ENCODE measurements at regions not wholly inside any gene's neighbourhood (a gene's known extent, or its start where the extent isn't known, plus 50 kb on each side); places are given as distances from the start of the nearest gene placed in this dataset.

- Histone ChIP-seq H2AFZ (no peak overlapping the region), H3K36me3 (ENCODE audit: insufficient read depth) (no peaks in the 10 kb centered on the region), H4K20me1 (replicated peaks; ENCODE audit: insufficient read depth) (no peaks in the 10 kb centered on the region), H3K27me3 (ENCODE audit: insufficient read depth) (no peaks in the 10 kb centered on the region), H3K9me2 (ENCODE audit: insufficient read depth) (no peaks in the 10 kb centered on the region), H3K4me2 (no peak overlapping the region), H3K4me1 (ENCODE audit: insufficient read depth) (peaks cover 7% of the 10 kb centered on the region; the same call in 1 of the 2 replicates), H3K27ac (ENCODE audit: low read depth) (no peak overlapping the region), H3F3A (replicated peaks; ENCODE audit: low read depth) (no peaks in the 10 kb centered on the region), H3K79me2 (replicated peaks; ENCODE audit: insufficient read depth) (no peaks in the 10 kb centered on the region), H3K4me3 (no peak overlapping the region)
- H3K4me3 Mint-ChIP-seq: no peak overlapping the region
- H3K36me3 Mint-ChIP-seq (ENCODE audit: low read depth): no peaks in the 10 kb centered on the region
- H3K4me1 Mint-ChIP-seq: no peaks in the 10 kb centered on the region; the same call in 2 of the 3 replicates
- no peak for DNase-seq (ENCODE audit: low spot score)
- no peaks in the 10 kb centered on the region for H3K27me3 Mint-ChIP-seq (ENCODE audit: insufficient read depth, low read depth, poor library complexity)
- ATAC-seq: no peak
- TF ChIP-seq ETS1 (IDR thresholded peaks at IDR 0.05) (no peak), EZH2phosphoT487 (IDR thresholded peaks at IDR 0.05; ENCODE audit: unreplicated experiment) (no peak), POLR2AphosphoS5 (IDR thresholded peaks at IDR 0.05; ENCODE audit: low read depth) (no peak), EZH2 (IDR thresholded peaks at IDR 0.05; ENCODE audit: low read depth, unreplicated experiment) (no peak), ZNF114 (CRISPR knock-in tag; IDR thresholded peaks at IDR 0.05) (no peak), CREB1 (CRISPR knock-in tag; IDR thresholded peaks at IDR 0.05; ENCODE audit: low read depth) (no peak), ZNF462 (CRISPR knock-in tag; IDR thresholded peaks at IDR 0.05) (no peak), JUNB (IDR thresholded peaks at IDR 0.05; ENCODE audit: unreplicated experiment) (no peak)
- no peak overlapping the region for H3K27ac Mint-ChIP-seq
- no peaks in the 10 kb centered on the region for H3K9me3 Mint-ChIP-seq
These were observed 1473.6 kb downstream of the STIM2 start for GRCh38 chr4:28334249-28334648.
